ENCODE measurements at regions not wholly inside any gene's neighbourhood (a gene's known extent, or its start where the extent isn't known, plus 50 kb on each side); places are given as distances from the start of the nearest gene placed in this dataset.
A peak's percentile ranks its signal among the peaks of the same experiment; 100 is the strongest.

GRCh38 chr5:4306057-4306456 is 710.4 kb downstream of the IRX1 start:
- peak; percentile 15 for TF ChIP-seq CTCF (conservative IDR thresholded peaks at IDR 0.05)
- no peak overlapping the region for H3K4me3 Mint-ChIP-seq
- H3K36me3 Mint-ChIP-seq (ENCODE audit: low read depth): no peaks in the 10 kb centered on the region
- Histone ChIP-seq H3K4me1 (ENCODE audit: control insufficient read depth, insufficient read depth, low read length) (peaks cover 2% of the 10 kb centered on the region), H3K9ac (ENCODE audit: extremely low read depth, low read length, poor library complexity, severe bottlenecking) (no peak overlapping the region), H3K36me3 (ENCODE audit: control insufficient read depth, insufficient read depth, low read length) (no peaks in the 10 kb centered on the region), H3K27ac (ENCODE audit: low read depth, low read length) (no peak overlapping the region), H3K27me3 (ENCODE audit: control insufficient read depth, insufficient read depth, low read length, poor library complexity, severe bottlenecking) (no peaks in the 10 kb centered on the region), H3K9me3 (ENCODE audit: control insufficient read depth, low read length) (no peaks in the 10 kb centered on the region), H3K4me3 (ENCODE audit: low read length) (no peak overlapping the region)
- peaks cover 3% of the 10 kb centered on the region for H3K27me3 Mint-ChIP-seq (ENCODE audit: insufficient read depth)
- H3K27ac Mint-ChIP-seq: no peak overlapping the region
- 89 to 95% methylated on average over 2 to 4 of the region's 4 CpGs for WGBS, 2 experiments (ENCODE audit: insufficient coverage in 1 of 2, insufficient read length in 1 of 2)
- H3K9me3 Mint-ChIP-seq: no peaks in the 10 kb centered on the region
- peaks cover 4% of the 10 kb centered on the region for H3K4me1 Mint-ChIP-seq
- no peak for DNase-seq

GRCh38 chr5:4309026-4309425 is 713.4 kb downstream of the IRX1 start:
- no peaks in the 10 kb centered on the region for H3K27me3 Mint-ChIP-seq (ENCODE audit: insufficient read depth)
- H3K9me3 ChIP-seq (ENCODE audit: control insufficient read depth, low read length): no peaks in the 10 kb centered on the region
- H3K4me3 ChIP-seq (ENCODE audit: low read length): no peak overlapping the region
- 92 to 93% methylated on average over 6 to 7 of the region's 7 CpGs for WGBS, 2 experiments (ENCODE audit: insufficient coverage in 1 of 2, insufficient read length in 1 of 2)
- no peak overlapping the region for H3K4me3 Mint-ChIP-seq
- TF ChIP-seq CTCF (conservative IDR thresholded peaks at IDR 0.05): no peak
- H3K27ac ChIP-seq (ENCODE audit: low read depth, low read length): no peak overlapping the region
- no peaks in the 10 kb centered on the region for H3K36me3 ChIP-seq (ENCODE audit: control insufficient read depth, insufficient read depth, low read length)
- H3K27ac Mint-ChIP-seq: no peak overlapping the region
- H3K36me3 Mint-ChIP-seq (ENCODE audit: low read depth): no peaks in the 10 kb centered on the region
- H3K9me3 Mint-ChIP-seq: no peaks in the 10 kb centered on the region
- no peak overlapping the region for H3K9ac ChIP-seq (ENCODE audit: extremely low read depth, low read length, poor library complexity, severe bottlenecking)
- H3K27me3 ChIP-seq (ENCODE audit: control insufficient read depth, insufficient read depth, low read length, poor library complexity, severe bottlenecking): no peaks in the 10 kb centered on the region
- H3K4me1 Mint-ChIP-seq: peaks cover 2% of the 10 kb centered on the region
- no peaks in the 10 kb centered on the region for H3K4me1 ChIP-seq (ENCODE audit: control insufficient read depth, insufficient read depth, low read length)
- DNase-seq: no peak

- Histone ChIP-seq H3K27me3 (ENCODE audit: control insufficient read depth, insufficient read depth, low read length, poor library complexity, severe bottlenecking) (no peaks in the 10 kb centered on the region), H3K4me1 (ENCODE audit: control insufficient read depth, insufficient read depth, low read length) (peaks cover 5% of the 10 kb centered on the region), H3K27ac (ENCODE audit: low read depth, low read length) (no peak overlapping the region), H3K9me3 (ENCODE audit: control insufficient read depth, low read length) (no peaks in the 10 kb centered on the region), H3K9ac (ENCODE audit: extremely low read depth, low read length, poor library complexity, severe bottlenecking) (no peak overlapping the region), H3K4me3 (ENCODE audit: low read length) (no peak overlapping the region), H3K36me3 (ENCODE audit: control insufficient read depth, insufficient read depth, low read length) (no peaks in the 10 kb centered on the region)
- TF ChIP-seq CTCF (conservative IDR thresholded peaks at IDR 0.05): no peak
- no peak for DNase-seq
- H3K36me3 Mint-ChIP-seq (ENCODE audit: low read depth): no peaks in the 10 kb centered on the region
- H3K9me3 Mint-ChIP-seq: no peaks in the 10 kb centered on the region
- H3K4me3 Mint-ChIP-seq: no peak overlapping the region
- WGBS, 2 experiments (ENCODE audit: insufficient coverage in 1 of 2, insufficient read length in 1 of 2): 75 to 94% methylated on average over 2 to 4 of the region's 5 CpGs
- no peak overlapping the region for H3K27ac Mint-ChIP-seq
- peaks cover 4% of the 10 kb centered on the region for H3K27me3 Mint-ChIP-seq (ENCODE audit: insufficient read depth)
- peaks cover 9% of the 10 kb centered on the region for H3K4me1 Mint-ChIP-seq
These were observed 717.5 kb downstream of the IRX1 start for GRCh38 chr5:4313138-4313537.

All from endodermal cell (in vitro differentiated cells).